ENCODE measurements at regions not wholly inside any gene's neighbourhood (a gene's known extent, or its start where the extent isn't known, plus 50 kb on each side); places are given as distances from the start of the nearest gene placed in this dataset.

DNA sequence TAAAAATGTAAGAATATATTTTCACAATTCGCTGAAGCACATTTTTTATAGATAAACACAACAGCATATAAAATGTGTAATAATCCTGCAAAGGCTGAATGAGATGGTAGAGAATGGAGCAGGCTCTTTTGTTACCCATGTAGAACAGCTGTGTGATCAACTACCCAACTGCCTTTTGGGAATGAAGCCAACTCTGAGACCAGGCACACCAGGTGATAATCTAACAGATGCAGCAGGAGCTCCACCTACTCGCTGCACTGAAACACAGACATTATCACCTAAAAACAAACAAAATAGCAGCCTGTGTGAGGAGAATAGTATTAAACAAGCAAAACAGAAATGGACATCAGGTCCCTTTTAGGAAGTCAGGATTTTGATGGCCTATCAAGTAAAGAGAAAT is 183.3 kb downstream of the CCDC59 start:
- no peak for DNase-seq (ENCODE audit: extremely low read depth, low read depth, low spot score)

GRCh38 chr12:82174383-82174782 is 183.8 kb downstream of the CCDC59 start:
- no peak for DNase-seq (ENCODE audit: extremely low read depth, low read depth, low spot score)

DNA sequence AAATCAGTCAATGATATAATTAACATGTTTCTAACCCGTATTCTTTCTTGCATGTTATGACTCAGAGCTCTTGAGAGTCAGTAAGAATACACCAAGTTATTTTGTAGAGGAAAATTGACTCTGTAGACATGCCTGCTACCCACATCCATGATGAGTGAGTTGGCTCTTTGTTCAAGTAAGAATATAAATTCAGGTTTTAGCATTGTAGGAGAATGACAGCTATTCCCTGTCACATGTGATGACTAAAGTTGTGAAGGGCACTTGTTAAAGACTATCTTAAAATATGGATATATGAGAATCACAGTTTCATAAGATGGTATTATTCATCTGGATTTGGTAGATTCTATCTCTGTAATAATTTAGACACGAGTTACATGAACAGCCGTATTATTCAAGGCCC is 209.1 kb downstream of the CCDC59 start:
- DNase-seq (ENCODE audit: extremely low read depth, low read depth, low spot score): no peak

GRCh38 chr12:82146740-82147139 is 211.4 kb downstream of the CCDC59 start:
- DNase-seq (ENCODE audit: extremely low read depth, low read depth, low spot score): no peak

- no peak for DNase-seq (ENCODE audit: extremely low read depth, low read depth, low spot score)
Observed at GRCh38 chr12:82144505-82144904, 213.7 kb downstream of the CCDC59 start.

GRCh38 chr12:82132390-82132789 is 225.8 kb downstream of the CCDC59 start:
- DNase-seq (ENCODE audit: extremely low read depth, low read depth, low spot score): no peak

GRCh38 chr12:82130762-82131161 is 227.4 kb downstream of the CCDC59 start:
- no peak for DNase-seq (ENCODE audit: extremely low read depth, low read depth, low spot score)

DNA sequence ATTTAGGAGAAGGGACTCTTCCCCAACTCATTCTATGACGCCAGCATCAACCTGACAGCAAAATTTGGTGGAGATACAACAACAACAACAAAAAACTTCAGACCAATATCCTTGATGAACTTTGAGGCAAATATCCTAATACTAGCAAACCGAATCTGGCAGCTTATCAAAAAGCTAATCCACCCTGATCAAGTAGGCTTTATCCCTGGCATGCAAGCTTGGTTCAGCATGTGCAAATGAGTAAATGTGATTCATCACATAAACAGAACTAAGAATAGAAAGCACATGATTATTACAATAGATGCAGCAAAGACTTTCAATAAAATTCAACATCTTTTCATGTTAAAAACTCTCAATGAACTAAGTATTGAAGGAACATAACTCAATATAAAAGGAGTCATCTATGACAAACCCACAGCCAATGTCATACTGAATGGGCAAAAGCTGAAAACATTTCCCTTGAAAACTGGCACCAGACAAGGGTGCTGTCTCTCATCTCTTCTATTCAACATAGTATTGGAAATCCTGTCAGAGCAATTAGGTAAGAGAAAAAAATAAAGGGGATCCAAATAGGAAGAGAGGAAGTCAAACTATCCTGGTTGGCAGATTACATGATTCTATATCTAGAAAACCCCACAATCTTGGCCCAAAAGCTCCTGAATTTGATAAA is 233.3 kb downstream of the CCDC59 start:
- DNase-seq (ENCODE audit: extremely low read depth, low read depth, low spot score): no peak

- no peak for DNase-seq (ENCODE audit: extremely low read depth, low read depth, low spot score)
Observed at GRCh38 chr12:82121545-82121944, 236.6 kb downstream of the CCDC59 start.

GRCh38 chr12:82120901-82121300 is 237.3 kb downstream of the CCDC59 start:
- no peak for DNase-seq (ENCODE audit: extremely low read depth, low read depth, low spot score)

DNA sequence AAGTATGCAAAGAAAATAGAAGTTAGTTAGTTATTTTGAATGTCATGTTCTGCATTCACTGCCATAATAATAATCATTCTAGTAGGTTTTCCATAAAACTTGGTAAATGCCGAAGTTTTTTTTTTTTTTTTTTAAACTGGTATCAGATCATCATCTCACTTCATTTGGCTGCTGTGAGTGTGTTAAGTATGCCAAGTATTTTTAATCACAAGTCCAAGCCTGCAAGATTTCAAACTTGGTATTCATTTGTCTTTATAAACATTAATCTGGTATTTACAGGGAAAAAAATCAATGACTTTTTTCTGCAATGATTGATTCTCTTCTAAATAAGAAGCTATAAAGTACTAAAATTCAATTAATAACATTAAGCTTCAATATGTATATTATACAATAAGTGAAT is 248.9 kb downstream of the CCDC59 start:
- no peak for DNase-seq (ENCODE audit: extremely low read depth, low read depth, low spot score)

DNA sequence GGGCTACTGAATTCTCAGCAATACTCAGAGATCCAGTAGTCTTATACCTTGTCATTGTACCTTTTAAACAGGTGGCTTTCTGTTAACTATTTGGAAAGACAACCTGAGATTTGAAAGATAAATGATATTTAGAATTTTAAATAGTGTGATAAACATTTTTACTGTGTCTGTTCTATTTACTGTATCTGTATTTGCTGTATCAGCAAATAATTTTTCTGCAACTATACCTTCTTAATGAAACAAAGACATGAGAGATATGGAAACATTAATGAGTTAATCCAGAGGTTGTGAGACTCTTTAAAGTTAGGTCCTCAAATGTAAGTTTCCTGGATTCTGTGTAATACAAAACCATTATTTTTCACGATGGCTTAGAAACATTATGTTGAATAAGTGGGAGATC is 249.6 kb downstream of the CCDC59 start:
- no peak for DNase-seq (ENCODE audit: extremely low read depth, low read depth, low spot score)

GRCh38 chr12:82099216-82099615 is 259.0 kb downstream of the CCDC59 start:
- DNase-seq (ENCODE audit: extremely low read depth, low read depth, low spot score): no peak

- no peak for DNase-seq (ENCODE audit: extremely low read depth, low read depth, low spot score)
Observed at GRCh38 chr12:82097877-82098276, 260.3 kb downstream of the CCDC59 start.

- no peak for DNase-seq (ENCODE audit: extremely low read depth, low read depth, low spot score)
Observed at GRCh38 chr12:82097438-82097837, 260.7 kb downstream of the CCDC59 start.

DNA sequence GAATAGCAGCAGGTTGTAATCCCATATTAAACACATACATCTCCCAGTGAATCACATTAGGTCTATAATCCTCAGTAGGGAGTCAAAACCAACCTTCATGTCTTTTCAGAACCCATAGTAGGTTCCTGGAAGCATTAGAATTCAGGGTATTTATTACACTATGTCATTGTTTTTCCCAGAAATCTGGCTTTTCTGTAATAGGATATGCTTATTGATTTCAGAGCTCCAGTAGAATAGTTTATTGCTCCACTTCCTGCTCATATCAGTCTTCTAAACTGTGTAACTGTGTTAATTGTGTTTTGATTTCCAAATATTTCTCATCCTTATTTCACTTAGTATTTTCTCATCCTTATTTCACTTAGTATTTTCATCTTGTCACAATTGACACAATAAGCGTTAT is 268.0 kb downstream of the CCDC59 start:
- DNase-seq (ENCODE audit: extremely low read depth, low read depth, low spot score): no peak

- DNase-seq (ENCODE audit: extremely low read depth, low read depth, low spot score): no peak
Observed at GRCh38 chr12:82089369-82090121, 268.6 kb downstream of the CCDC59 start.

DNA sequence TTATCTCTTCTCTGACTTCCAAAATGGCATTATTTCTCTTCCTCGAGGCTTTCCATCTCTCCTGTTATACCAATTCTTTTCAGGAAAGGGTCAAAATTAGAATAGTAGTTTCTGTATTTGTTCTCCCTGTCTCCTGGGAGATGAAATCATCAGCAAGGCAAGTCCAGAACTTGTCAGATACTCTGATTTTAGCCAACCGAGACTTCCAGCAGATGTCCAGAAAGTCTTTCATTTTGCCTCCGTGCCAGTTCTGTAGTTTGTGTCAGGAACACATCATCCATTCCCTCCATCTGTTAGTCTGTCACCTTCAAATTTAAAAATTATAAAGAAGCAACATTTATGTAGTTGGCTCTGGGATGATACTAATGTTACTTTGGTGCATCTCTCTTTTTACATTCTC is 275.7 kb downstream of the CCDC59 start:
- DNase-seq (ENCODE audit: extremely low read depth, low read depth, low spot score): no peak

- DNase-seq (ENCODE audit: extremely low read depth, low read depth, low spot score): no peak
Observed at GRCh38 chr12:82069931-82070514, 288.2 kb downstream of the CCDC59 start.

DNA sequence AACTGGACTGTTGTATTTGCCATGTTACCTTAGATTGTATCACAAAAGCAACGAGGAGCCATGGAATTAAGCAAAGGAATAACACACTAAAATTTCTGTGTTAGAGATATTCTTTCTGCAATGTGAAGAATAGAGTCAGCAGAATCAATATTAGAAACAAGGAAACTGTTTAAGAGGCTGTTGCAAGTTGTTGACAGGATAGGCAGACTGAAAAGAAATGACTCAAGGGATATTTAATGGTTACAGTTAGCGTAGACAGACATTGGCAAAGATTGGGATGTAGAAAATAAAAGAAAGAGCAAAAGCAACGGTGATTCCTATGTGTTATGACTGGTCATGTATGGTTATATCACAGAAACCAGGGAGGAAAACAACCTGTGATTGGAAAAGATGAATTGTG is 299.0 kb upstream of the PPFIA2 start:
- no peak for DNase-seq (ENCODE audit: extremely low read depth, low read depth, low spot score)

GRCh38 chr12:82057770-82058169 is 298.6 kb upstream of the PPFIA2 start:
- DNase-seq (ENCODE audit: extremely low read depth, low read depth, low spot score): no peak

DNA sequence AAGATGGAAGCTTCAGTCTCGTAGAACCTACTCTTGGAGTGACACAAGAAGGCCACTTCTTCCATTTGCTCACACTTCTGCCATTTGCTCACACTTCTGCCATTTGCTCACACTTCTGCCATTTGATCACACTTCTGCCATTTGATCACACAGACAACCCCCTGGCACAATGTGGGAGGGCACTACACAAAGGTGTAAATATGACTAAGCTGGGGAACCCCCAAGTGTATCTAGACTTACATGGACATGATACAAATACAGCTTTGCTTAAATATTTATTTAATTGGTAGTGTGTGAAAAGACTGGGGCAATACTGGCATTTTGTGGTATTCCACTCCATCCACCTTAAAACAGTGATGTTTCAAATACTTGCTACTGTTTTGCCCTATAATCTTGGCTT is 296.2 kb upstream of the PPFIA2 start:
- no peak for DNase-seq (ENCODE audit: extremely low read depth, low read depth, low spot score)
